ENCODE measurements at regions not wholly inside any gene's neighbourhood (a gene's known extent, or its start where the extent isn't known, plus 50 kb on each side); places are given as distances from the start of the nearest gene placed in this dataset.

DNA sequence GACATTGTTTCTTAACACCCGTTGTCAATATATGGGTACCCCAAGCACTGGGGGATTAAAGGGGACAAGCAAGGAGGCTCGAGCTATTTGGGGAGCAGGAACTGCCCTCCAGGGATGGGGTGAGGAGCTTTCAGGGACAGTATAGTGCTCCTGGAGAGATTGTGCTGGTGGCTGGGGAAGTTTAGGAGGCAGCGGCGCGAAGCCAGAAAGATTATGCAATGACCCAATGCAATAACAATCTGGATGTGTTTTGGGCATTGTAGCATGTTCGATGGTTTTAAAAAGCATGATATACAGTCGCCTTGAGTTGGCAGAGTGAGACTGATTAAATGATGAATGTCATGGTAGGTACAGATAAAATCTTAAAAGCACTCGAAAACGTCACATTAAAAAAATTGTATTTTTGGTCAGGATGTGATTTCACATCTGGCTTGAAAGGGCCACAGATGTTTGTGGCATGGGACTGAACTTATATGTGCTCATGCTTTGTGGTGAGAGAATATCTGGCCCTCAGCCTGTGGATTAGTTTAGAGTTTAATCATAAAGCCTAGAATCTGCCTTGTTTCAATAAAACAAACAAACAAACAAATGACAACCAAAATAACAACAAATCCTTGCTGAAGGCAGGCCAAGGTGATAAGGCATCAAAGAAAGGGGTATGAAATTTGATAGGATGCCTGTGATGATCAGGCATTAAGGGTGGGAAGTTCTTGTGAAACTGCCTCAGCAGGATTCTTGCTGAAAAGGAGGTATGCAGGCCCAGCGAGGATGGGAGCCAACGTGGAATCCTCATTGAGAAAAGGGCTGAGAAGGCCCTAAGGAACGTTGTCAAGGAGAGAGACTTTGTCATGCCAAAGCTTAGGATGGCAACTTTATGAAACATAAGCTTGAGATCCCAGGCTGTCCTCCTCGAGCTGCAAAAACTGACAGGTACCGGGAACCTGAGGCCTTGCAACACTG is 417.1 kb upstream of the KLF6 start:
- DNase-seq (ENCODE audit: low read depth) (no peak), FAIRE-seq (no peak)
- H3K36me3 ChIP-seq (ENCODE audit: control insufficient read depth, insufficient read depth, low read length) = no peaks in the 10 kb centered on the region

DNA sequence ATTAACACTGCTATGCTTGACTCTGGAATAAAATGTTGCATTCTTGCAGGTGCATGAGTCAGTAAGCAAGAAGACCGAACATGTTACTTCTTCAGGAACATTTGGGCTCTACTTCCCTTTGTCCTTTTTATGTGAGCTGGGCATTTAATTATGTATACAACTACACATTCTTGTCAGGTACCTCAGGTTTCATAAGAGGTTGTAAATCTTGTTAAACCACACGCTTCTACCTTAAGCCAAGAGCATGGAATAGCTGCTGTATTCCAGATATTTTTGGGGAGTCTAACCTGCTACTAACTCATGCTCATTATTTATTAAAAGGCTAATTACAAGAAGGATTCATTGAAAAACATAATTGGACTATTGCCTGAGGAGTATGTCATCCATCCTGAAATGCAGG is 414.2 kb upstream of the KLF6 start:
- no peak for TF ChIP-seq CTCF (IDR thresholded peaks at IDR 0.05; ENCODE audit: insufficient read depth, low read length, severe bottlenecking)
- DNase-seq (ENCODE audit: low read depth) (peak; percentile 16), FAIRE-seq (no peak)
- no peaks in the 10 kb centered on the region for H3K27me3 ChIP-seq (ENCODE audit: control insufficient read depth, insufficient read depth, low read length)
- H3K36me3 ChIP-seq (ENCODE audit: control insufficient read depth, insufficient read depth, low read length) = no peaks in the 10 kb centered on the region
- no peak overlapping the region for H3K4me3 ChIP-seq (ENCODE audit: low read depth, low read length)

More for the DNA sequence above, 417.1 kb upstream of the KLF6 start:
- Histone ChIP-seq H3K27me3 (ENCODE audit: control insufficient read depth, insufficient read depth, low read length) (no peaks in the 10 kb centered on the region), H3K4me3 (ENCODE audit: low read depth, low read length) (no peak overlapping the region)
- no peak for TF ChIP-seq CTCF (IDR thresholded peaks at IDR 0.05; ENCODE audit: insufficient read depth, low read length, severe bottlenecking)

DNA sequence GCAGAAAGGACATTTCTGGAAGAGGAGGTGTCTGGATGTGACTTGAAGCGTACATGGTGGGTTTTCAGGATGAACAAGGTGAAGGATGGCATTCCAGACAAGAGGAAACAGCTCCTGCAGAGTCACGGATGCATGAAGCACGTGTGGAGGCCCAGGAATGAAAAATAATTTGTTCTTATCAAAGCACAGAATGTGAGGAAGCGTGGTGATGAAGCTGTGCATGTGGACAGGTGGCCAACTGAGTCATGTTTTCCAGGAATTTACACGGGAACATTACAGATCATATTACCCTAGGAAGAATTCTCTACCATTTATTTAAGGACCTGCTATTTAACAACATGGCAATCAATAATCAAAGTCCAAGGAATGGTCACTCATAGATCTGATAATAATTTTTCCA is 413.2 kb upstream of the KLF6 start:
- DNase-seq (ENCODE audit: low read depth) (peak; percentile 20), FAIRE-seq (no peak)
- Histone ChIP-seq H3K36me3 (ENCODE audit: control insufficient read depth, insufficient read depth, low read length) (no peaks in the 10 kb centered on the region), H3K27me3 (ENCODE audit: control insufficient read depth, insufficient read depth, low read length) (no peaks in the 10 kb centered on the region), H3K4me3 (ENCODE audit: low read depth, low read length) (no peak overlapping the region)
- TF ChIP-seq CTCF (IDR thresholded peaks at IDR 0.05; ENCODE audit: insufficient read depth, low read length, severe bottlenecking) = no peak

GRCh38 chr10:4197676-4198075 is 412.7 kb upstream of the KLF6 start:
- FAIRE-seq (no peak), DNase-seq (ENCODE audit: low read depth) (no peak)
- TF ChIP-seq CTCF (IDR thresholded peaks at IDR 0.05; ENCODE audit: insufficient read depth, low read length, severe bottlenecking) = no peak
- Histone ChIP-seq H3K4me3 (ENCODE audit: low read depth, low read length) (no peak overlapping the region), H3K27me3 (ENCODE audit: control insufficient read depth, insufficient read depth, low read length) (no peaks in the 10 kb centered on the region), H3K36me3 (ENCODE audit: control insufficient read depth, insufficient read depth, low read length) (no peaks in the 10 kb centered on the region)

GRCh38 chr10:4196771-4197390 is 411.9 kb upstream of the KLF6 start:
- no peak for DNase-seq (ENCODE audit: low read depth)
- Histone ChIP-seq H3K27me3 (ENCODE audit: control insufficient read depth, insufficient read depth, low read length) (no peaks in the 10 kb centered on the region), H3K4me3 (ENCODE audit: low read depth, low read length) (no peak overlapping the region), H3K36me3 (ENCODE audit: control insufficient read depth, insufficient read depth, low read length) (no peaks in the 10 kb centered on the region)
- no peak for FAIRE-seq
- no peak for TF ChIP-seq CTCF (IDR thresholded peaks at IDR 0.05; ENCODE audit: insufficient read depth, low read length, severe bottlenecking)

All from bronchial epithelial cell (primary cell).